ENCODE measurements at regions not wholly inside any gene's neighbourhood (a gene's known extent, or its start where the extent isn't known, plus 50 kb on each side); places are given as distances from the start of the nearest gene placed in this dataset.

GRCh38 chr9:118128313-118128712, 424.1 kb downstream of the TLR4 start:
- no peak overlapping the region for H3K9ac ChIP-seq (ENCODE audit: low read depth in 1 of 2, low read length in 2 of 2)
- H3K9me3 ChIP-seq (ENCODE audit: control insufficient read depth in 2 of 2, low read length in 2 of 2) = no peaks in the 10 kb centered on the region
- no peaks in the 10 kb centered on the region for H3K4me1 ChIP-seq (ENCODE audit: control insufficient read depth in 2 of 2, insufficient read depth in 2 of 2, low read length in 2 of 2)
- H3K27me3 ChIP-seq (ENCODE audit: control insufficient read depth in 2 of 2, insufficient read depth in 2 of 2, low read length in 2 of 2) = no peaks in the 10 kb centered on the region
- H3K27ac ChIP-seq (ENCODE audit: low read depth in 2 of 2, low read length in 2 of 2) = no peak overlapping the region
- no peaks in the 10 kb centered on the region for H3K36me3 ChIP-seq (ENCODE audit: control insufficient read depth in 2 of 2, insufficient read depth in 2 of 2, low read length in 2 of 2)
- H3K4me3 ChIP-seq (ENCODE audit: low read length in 2 of 2) = no peak overlapping the region

GRCh38 chr9:118129541-118129940, 425.3 kb downstream of the TLR4 start:
- Histone ChIP-seq H3K27ac (ENCODE audit: low read depth in 2 of 2, low read length in 2 of 2) (no peak overlapping the region), H3K36me3 (ENCODE audit: control insufficient read depth in 2 of 2, insufficient read depth in 2 of 2, low read length in 2 of 2) (no peaks in the 10 kb centered on the region)

GRCh38 chr9:118148990-118149389, 444.8 kb downstream of the TLR4 start:
- Histone ChIP-seq H3K9me3 (ENCODE audit: control insufficient read depth in 2 of 2, low read length in 2 of 2) (no peaks in the 10 kb centered on the region), H3K27me3 (ENCODE audit: control insufficient read depth in 2 of 2, insufficient read depth in 2 of 2, low read length in 2 of 2) (no peaks in the 10 kb centered on the region)

More at GRCh38 chr9:118129541-118129940, 425.3 kb downstream of the TLR4 start:
- Histone ChIP-seq H3K4me1 (ENCODE audit: control insufficient read depth in 2 of 2, insufficient read depth in 2 of 2, low read length in 2 of 2) (no peaks in the 10 kb centered on the region), H3K4me3 (ENCODE audit: low read length in 2 of 2) (no peak overlapping the region), H3K9ac (ENCODE audit: low read depth in 1 of 2, low read length in 2 of 2) (no peak overlapping the region), H3K27me3 (ENCODE audit: control insufficient read depth in 2 of 2, insufficient read depth in 2 of 2, low read length in 2 of 2) (no peaks in the 10 kb centered on the region), H3K9me3 (ENCODE audit: control insufficient read depth in 2 of 2, low read length in 2 of 2) (no peaks in the 10 kb centered on the region)

GRCh38 chr9:118156846-118157245, 452.6 kb downstream of the TLR4 start:
- Histone ChIP-seq H3K4me1 (ENCODE audit: control insufficient read depth in 2 of 2, insufficient read depth in 2 of 2, low read length in 2 of 2) (no peaks in the 10 kb centered on the region), H3K9ac (ENCODE audit: low read depth in 1 of 2, low read length in 2 of 2) (no peak overlapping the region), H3K4me3 (ENCODE audit: low read length in 2 of 2) (no peak overlapping the region), H3K9me3 (ENCODE audit: control insufficient read depth in 2 of 2, low read length in 2 of 2) (no peaks in the 10 kb centered on the region), H3K27me3 (ENCODE audit: control insufficient read depth in 2 of 2, insufficient read depth in 2 of 2, low read length in 2 of 2) (no peaks in the 10 kb centered on the region), H3K36me3 (ENCODE audit: control insufficient read depth in 2 of 2, insufficient read depth in 2 of 2, low read length in 2 of 2) (no peaks in the 10 kb centered on the region), H3K27ac (ENCODE audit: low read depth in 2 of 2, low read length in 2 of 2) (no peak overlapping the region)

More at GRCh38 chr9:118148990-118149389, 444.8 kb downstream of the TLR4 start:
- H3K36me3 ChIP-seq (ENCODE audit: control insufficient read depth in 2 of 2, insufficient read depth in 2 of 2, low read length in 2 of 2) = no peaks in the 10 kb centered on the region
- no peak overlapping the region for H3K27ac ChIP-seq (ENCODE audit: low read depth in 2 of 2, low read length in 2 of 2)
- no peak overlapping the region for H3K4me3 ChIP-seq (ENCODE audit: low read length in 2 of 2)
- H3K9ac ChIP-seq (ENCODE audit: low read depth in 1 of 2, low read length in 2 of 2) = no peak overlapping the region
- no peaks in the 10 kb centered on the region for H3K4me1 ChIP-seq (ENCODE audit: control insufficient read depth in 2 of 2, insufficient read depth in 2 of 2, low read length in 2 of 2)

- Histone ChIP-seq H3K27me3 (ENCODE audit: control insufficient read depth in 2 of 2, insufficient read depth in 2 of 2, low read length in 2 of 2) (no peaks in the 10 kb centered on the region), H3K9ac (ENCODE audit: low read depth in 1 of 2, low read length in 2 of 2) (no peak overlapping the region), H3K27ac (ENCODE audit: low read depth in 2 of 2, low read length in 2 of 2) (no peak overlapping the region)
Measured at GRCh38 chr9:118162716-118163115, 458.5 kb downstream of the TLR4 start.

GRCh38 chr9:118163751-118164150, 459.5 kb downstream of the TLR4 start:
- Histone ChIP-seq H3K36me3 (ENCODE audit: control insufficient read depth in 2 of 2, insufficient read depth in 2 of 2, low read length in 2 of 2) (no peaks in the 10 kb centered on the region), H3K4me3 (ENCODE audit: low read length in 2 of 2) (no peak overlapping the region), H3K9me3 (ENCODE audit: control insufficient read depth in 2 of 2, low read length in 2 of 2) (no peaks in the 10 kb centered on the region), H3K4me1 (ENCODE audit: control insufficient read depth in 2 of 2, insufficient read depth in 2 of 2, low read length in 2 of 2) (no peaks in the 10 kb centered on the region), H3K9ac (ENCODE audit: low read depth in 1 of 2, low read length in 2 of 2) (no peak overlapping the region), H3K27me3 (ENCODE audit: control insufficient read depth in 2 of 2, insufficient read depth in 2 of 2, low read length in 2 of 2) (no peaks in the 10 kb centered on the region), H3K27ac (ENCODE audit: low read depth in 2 of 2, low read length in 2 of 2) (no peak overlapping the region)

More at GRCh38 chr9:118162716-118163115, 458.5 kb downstream of the TLR4 start:
- no peaks in the 10 kb centered on the region for H3K4me1 ChIP-seq (ENCODE audit: control insufficient read depth in 2 of 2, insufficient read depth in 2 of 2, low read length in 2 of 2)
- no peaks in the 10 kb centered on the region for H3K9me3 ChIP-seq (ENCODE audit: control insufficient read depth in 2 of 2, low read length in 2 of 2)
- H3K4me3 ChIP-seq (ENCODE audit: low read length in 2 of 2) = no peak overlapping the region
- H3K36me3 ChIP-seq (ENCODE audit: control insufficient read depth in 2 of 2, insufficient read depth in 2 of 2, low read length in 2 of 2) = no peaks in the 10 kb centered on the region

- Histone ChIP-seq H3K4me1 (ENCODE audit: control insufficient read depth in 2 of 2, insufficient read depth in 2 of 2, low read length in 2 of 2) (no peaks in the 10 kb centered on the region), H3K4me3 (ENCODE audit: low read length in 2 of 2) (no peak overlapping the region), H3K9ac (ENCODE audit: low read depth in 1 of 2, low read length in 2 of 2) (no peak overlapping the region), H3K36me3 (ENCODE audit: control insufficient read depth in 2 of 2, insufficient read depth in 2 of 2, low read length in 2 of 2) (no peaks in the 10 kb centered on the region), H3K9me3 (ENCODE audit: control insufficient read depth in 2 of 2, low read length in 2 of 2) (no peaks in the 10 kb centered on the region), H3K27ac (ENCODE audit: low read depth in 2 of 2, low read length in 2 of 2) (no peak overlapping the region), H3K27me3 (ENCODE audit: control insufficient read depth in 2 of 2, insufficient read depth in 2 of 2, low read length in 2 of 2) (no peaks in the 10 kb centered on the region)
Measured at GRCh38 chr9:118165451-118165850, 461.2 kb downstream of the TLR4 start.

- no peak overlapping the region for H3K27ac ChIP-seq (ENCODE audit: low read depth in 2 of 2, low read length in 2 of 2)
- H3K4me3 ChIP-seq (ENCODE audit: low read length in 2 of 2) = no peak overlapping the region
- H3K9ac ChIP-seq (ENCODE audit: low read depth in 1 of 2, low read length in 2 of 2) = no peak overlapping the region
- H3K36me3 ChIP-seq (ENCODE audit: control insufficient read depth in 2 of 2, insufficient read depth in 2 of 2, low read length in 2 of 2) = no peaks in the 10 kb centered on the region
- H3K9me3 ChIP-seq (ENCODE audit: control insufficient read depth in 2 of 2, low read length in 2 of 2) = no peaks in the 10 kb centered on the region
- no peaks in the 10 kb centered on the region for H3K4me1 ChIP-seq (ENCODE audit: control insufficient read depth in 2 of 2, insufficient read depth in 2 of 2, low read length in 2 of 2)
- no peaks in the 10 kb centered on the region for H3K27me3 ChIP-seq (ENCODE audit: control insufficient read depth in 2 of 2, insufficient read depth in 2 of 2, low read length in 2 of 2)
Measured at GRCh38 chr9:118170032-118170955, 466.1 kb downstream of the TLR4 start.

- Histone ChIP-seq H3K9ac (ENCODE audit: low read depth in 1 of 2, low read length in 2 of 2) (no peak overlapping the region), H3K4me3 (ENCODE audit: low read length in 2 of 2) (no peak overlapping the region), H3K9me3 (ENCODE audit: control insufficient read depth in 2 of 2, low read length in 2 of 2) (no peaks in the 10 kb centered on the region), H3K36me3 (ENCODE audit: control insufficient read depth in 2 of 2, insufficient read depth in 2 of 2, low read length in 2 of 2) (no peaks in the 10 kb centered on the region), H3K4me1 (ENCODE audit: control insufficient read depth in 2 of 2, insufficient read depth in 2 of 2, low read length in 2 of 2) (no peaks in the 10 kb centered on the region), H3K27me3 (ENCODE audit: control insufficient read depth in 2 of 2, insufficient read depth in 2 of 2, low read length in 2 of 2) (no peaks in the 10 kb centered on the region), H3K27ac (ENCODE audit: low read depth in 2 of 2, low read length in 2 of 2) (no peak overlapping the region)
Measured at GRCh38 chr9:118177241-118177640, 473.0 kb downstream of the TLR4 start.

- Histone ChIP-seq H3K4me3 (ENCODE audit: low read length in 2 of 2) (no peak overlapping the region), H3K4me1 (ENCODE audit: control insufficient read depth in 2 of 2, insufficient read depth in 2 of 2, low read length in 2 of 2) (no peaks in the 10 kb centered on the region), H3K27me3 (ENCODE audit: control insufficient read depth in 2 of 2, insufficient read depth in 2 of 2, low read length in 2 of 2) (no peaks in the 10 kb centered on the region), H3K27ac (ENCODE audit: low read depth in 2 of 2, low read length in 2 of 2) (no peak overlapping the region), H3K36me3 (ENCODE audit: control insufficient read depth in 2 of 2, insufficient read depth in 2 of 2, low read length in 2 of 2) (no peaks in the 10 kb centered on the region), H3K9ac (ENCODE audit: low read depth in 1 of 2, low read length in 2 of 2) (no peak overlapping the region), H3K9me3 (ENCODE audit: control insufficient read depth in 2 of 2, low read length in 2 of 2) (no peaks in the 10 kb centered on the region)
Measured at GRCh38 chr9:118183576-118183975, 479.4 kb downstream of the TLR4 start.
